Pons (tissue), 1 donor: ENCODE measurements at regions not wholly inside any gene's neighbourhood (a gene's known extent, or its start where the extent isn't known, plus 50 kb on each side); places are given as distances from the start of the nearest gene placed in this dataset.
"Not testable (repeated sequence)": the region's sequence is repeated elsewhere in the genome, so short reads cannot be mapped to it uniquely, and the experiment has no call there.

Experiments
- DNase-seq: peaks from one replicate; pipeline ENCODE4 v3.0.0-alpha.2; 2016; ENCODE audit warnings: low spot score

GRCh38 chr2:173468266-173468793 lies 113.7 kb downstream of the CDCA7 start:
- DNase-seq, result no peak

GRCh38 chr2:173472112-173472511 lies 117.4 kb downstream of the CDCA7 start:
- DNase-seq, result no peak

- no peak for DNase-seq
Measured at GRCh38 chr2:173483137-173483536, 128.5 kb downstream of the CDCA7 start.

- DNase-seq, result no peak
Measured at GRCh38 chr2:173488861-173489260, 134.2 kb downstream of the CDCA7 start.

- no peak for DNase-seq
Measured at GRCh38 chr2:173491418-173491817, 136.7 kb downstream of the CDCA7 start.

GRCh38 chr2:173493874-173494273 lies 139.2 kb downstream of the CDCA7 start:
- no peak for DNase-seq

- DNase-seq, result no peak
Measured at GRCh38 chr2:173496746-173497145, 142.1 kb downstream of the CDCA7 start.

- no peak for DNase-seq
Measured at GRCh38 chr2:173500953-173501352, 146.3 kb downstream of the CDCA7 start.

- no peak for DNase-seq
Measured at GRCh38 chr2:173502296-173502695, 147.6 kb downstream of the CDCA7 start.

GRCh38 chr2:173511357-173511756 lies 156.7 kb downstream of the CDCA7 start:
- no peak for DNase-seq

GRCh38 chr2:173511942-173512341 lies 157.3 kb downstream of the CDCA7 start:
- DNase-seq, result no peak

GRCh38 chr2:173513107-173513727 lies 158.5 kb downstream of the CDCA7 start:
- DNase-seq, result no peak

GRCh38 chr2:173520918-173521317 lies 166.2 kb downstream of the CDCA7 start:
- no peak for DNase-seq

GRCh38 chr2:173521450-173522192 lies 166.9 kb downstream of the CDCA7 start:
- DNase-seq, result no peak

GRCh38 chr2:173523497-173523896 lies 168.8 kb downstream of the CDCA7 start:
- DNase-seq, result peak; percentile 6

- DNase-seq, result peak; percentile 3
Measured at GRCh38 chr2:173524256-173524955, 169.7 kb downstream of the CDCA7 start.

GRCh38 chr2:173532732-173533531 lies 178.3 kb downstream of the CDCA7 start:
- not testable (repeated sequence) for DNase-seq

- no peak for DNase-seq
Measured at GRCh38 chr2:173537694-173538093, 183.0 kb downstream of the CDCA7 start.

- no peak for DNase-seq
Measured at GRCh38 chr2:173539615-173540014, 184.9 kb downstream of the CDCA7 start.

- no peak for DNase-seq
Measured at GRCh38 chr2:173544641-173545363, 190.1 kb downstream of the CDCA7 start.

GRCh38 chr2:173545364-173545763 lies 190.7 kb downstream of the CDCA7 start:
- DNase-seq, result no peak
